ENCODE measurements at regions not wholly inside any gene's neighbourhood (a gene's known extent, or its start where the extent isn't known, plus 50 kb on each side); places are given as distances from the start of the nearest gene placed in this dataset.
"Not testable (repeated sequence)": the region's sequence is repeated elsewhere in the genome, so short reads cannot be mapped to it uniquely, and the experiment has no call there.

GRCh38 chr18:39313992-39314391, 1748.4 kb upstream of the CELF4 start:
- DNase-seq (no peak), ATAC-seq (no peak)
- Mint-ChIP-seq H3K4me1 (no peaks in the 10 kb centered on the region), H3K4me3 (no peak overlapping the region), H3K9me3 (peaks cover 0 to 9% of the 10 kb centered on the region in 2 donors), H3K27me3 (ENCODE audit: low read depth in 2 of 2) (no peaks in the 10 kb centered on the region), H3K36me3 (no peaks in the 10 kb centered on the region), H3K27ac (no peak overlapping the region)
- no CpG with 5 or more reads among the region's 4 CpGs for WGBS (ENCODE audit: insufficient coverage)
- H3K27ac ChIP-seq (ENCODE audit: low read length): no peak overlapping the region
- H3K4me3 ChIP-seq (ENCODE audit: low read length): no peak overlapping the region
- TF ChIP-seq, protein P1, sequence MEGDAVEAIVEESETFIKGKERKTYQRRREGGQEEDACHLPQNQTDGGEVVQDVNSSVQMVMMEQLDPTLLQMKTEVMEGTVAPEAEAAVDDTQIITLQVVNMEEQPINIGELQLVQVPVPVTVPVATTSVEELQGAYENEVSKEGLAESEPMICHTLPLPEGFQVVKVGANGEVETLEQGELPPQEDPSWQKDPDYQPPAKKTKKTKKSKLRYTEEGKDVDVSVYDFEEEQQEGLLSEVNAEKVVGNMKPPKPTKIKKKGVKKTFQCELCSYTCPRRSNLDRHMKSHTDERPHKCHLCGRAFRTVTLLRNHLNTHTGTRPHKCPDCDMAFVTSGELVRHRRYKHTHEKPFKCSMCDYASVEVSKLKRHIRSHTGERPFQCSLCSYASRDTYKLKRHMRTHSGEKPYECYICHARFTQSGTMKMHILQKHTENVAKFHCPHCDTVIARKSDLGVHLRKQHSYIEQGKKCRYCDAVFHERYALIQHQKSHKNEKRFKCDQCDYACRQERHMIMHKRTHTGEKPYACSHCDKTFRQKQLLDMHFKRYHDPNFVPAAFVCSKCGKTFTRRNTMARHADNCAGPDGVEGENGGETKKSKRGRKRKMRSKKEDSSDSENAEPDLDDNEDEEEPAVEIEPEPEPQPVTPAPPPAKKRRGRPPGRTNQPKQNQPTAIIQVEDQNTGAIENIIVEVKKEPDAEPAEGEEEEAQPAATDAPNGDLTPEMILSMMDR (IDR thresholded peaks at IDR 0.05): no peak
- peaks cover 5% of the 10 kb centered on the region for H3K9me3 ChIP-seq (ENCODE audit: control insufficient read depth, insufficient read depth, low read length)
- intact Hi-C loops (cut with micrococcal nuclease): no loop called here
- no peaks in the 10 kb centered on the region for H3K36me3 ChIP-seq (ENCODE audit: control insufficient read depth, insufficient read depth, low read length)
- H3K27me3 ChIP-seq (ENCODE audit: control insufficient read depth, insufficient read depth, low read length): no peaks in the 10 kb centered on the region
- no peaks in the 10 kb centered on the region for H3K4me1 ChIP-seq (ENCODE audit: control insufficient read depth, insufficient read depth, low read length)

DNA sequence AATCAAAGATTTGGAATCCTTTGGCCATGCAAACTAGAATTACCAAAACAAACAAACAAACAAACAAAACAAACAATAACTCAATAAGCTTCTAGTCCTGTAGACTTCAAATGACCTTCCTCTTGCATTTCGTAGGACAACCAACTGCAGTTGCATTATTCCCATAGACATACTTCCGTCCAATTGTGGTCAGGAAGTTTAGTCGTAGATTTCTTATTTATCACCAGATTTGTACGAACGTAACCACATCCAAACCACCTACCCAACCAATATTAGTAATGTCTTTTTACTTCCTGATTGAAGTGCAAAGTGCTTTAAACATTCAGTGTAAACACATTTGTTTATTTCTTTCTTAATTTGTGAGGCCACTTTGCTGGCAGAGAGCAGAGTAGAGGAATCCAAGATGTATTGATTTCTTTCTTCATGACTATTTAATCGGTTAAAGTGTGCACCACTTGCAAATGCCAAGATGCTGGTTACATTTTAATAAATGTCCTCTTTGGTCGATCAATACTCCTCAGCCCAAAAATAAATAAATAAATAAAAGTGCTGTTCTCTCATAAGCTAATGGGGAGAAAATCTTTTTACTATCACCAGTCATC, 1745.6 kb upstream of the CELF4 start:
- Histone ChIP-seq H3K4me1 (ENCODE audit: control insufficient read depth, insufficient read depth, low read length) (no peaks in the 10 kb centered on the region), H3K9me3 (ENCODE audit: control insufficient read depth, insufficient read depth, low read length) (peaks cover 9% of the 10 kb centered on the region), H3K27me3 (ENCODE audit: control insufficient read depth, insufficient read depth, low read length) (no peaks in the 10 kb centered on the region), H3K27ac (ENCODE audit: low read length) (no peak overlapping the region), H3K4me3 (ENCODE audit: low read length) (no peak overlapping the region), H3K36me3 (ENCODE audit: control insufficient read depth, insufficient read depth, low read length) (no peaks in the 10 kb centered on the region)
- DNase-seq: no peak
- Mint-ChIP-seq H3K27ac (no peak overlapping the region), H3K4me3 (no peak overlapping the region), H3K4me1 (no peaks in the 10 kb centered on the region), H3K9me3 (peaks cover 2 to 13% of the 10 kb centered on the region in 2 donors), H3K36me3 (no peaks in the 10 kb centered on the region), H3K27me3 (ENCODE audit: low read depth in 2 of 2) (no peaks in the 10 kb centered on the region)
- TF ChIP-seq, protein P1 (IDR thresholded peaks at IDR 0.05): no peak
- WGBS (ENCODE audit: insufficient coverage): 69% methylated on average over 6 of the region's 7 CpGs
- intact Hi-C loops (cut with micrococcal nuclease): no loop called here
- ATAC-seq: no peak

GRCh38 chr18:39308931-39309521, 1743.4 kb upstream of the CELF4 start:
- ATAC-seq: not testable (repeated sequence)
- WGBS (ENCODE audit: insufficient coverage): 93% methylated on average over 36 of the region's 36 CpGs

GRCh38 chr18:39305766-39306165, 1740.2 kb upstream of the CELF4 start:
- Mint-ChIP-seq H3K4me1 (no peaks in the 10 kb centered on the region), H3K36me3 (no peaks in the 10 kb centered on the region), H3K4me3 (no peak overlapping the region), H3K27ac (no peak overlapping the region), H3K27me3 (ENCODE audit: low read depth in 2 of 2) (no peaks in the 10 kb centered on the region), H3K9me3 (peaks cover 2 to 4% of the 10 kb centered on the region in 2 donors)
- H3K4me3 ChIP-seq (ENCODE audit: low read length): no peak overlapping the region
- ATAC-seq: no peak
- WGBS (ENCODE audit: insufficient coverage): no CpG with 5 or more reads among the region's 1 CpG
- H3K9me3 ChIP-seq (ENCODE audit: control insufficient read depth, insufficient read depth, low read length): peaks cover 9% of the 10 kb centered on the region
- H3K27me3 ChIP-seq (ENCODE audit: control insufficient read depth, insufficient read depth, low read length): no peaks in the 10 kb centered on the region
- no peaks in the 10 kb centered on the region for H3K4me1 ChIP-seq (ENCODE audit: control insufficient read depth, insufficient read depth, low read length)
- intact Hi-C loops (cut with micrococcal nuclease): no loop called here
- TF ChIP-seq, protein P1 (IDR thresholded peaks at IDR 0.05): no peak
- no peak overlapping the region for H3K27ac ChIP-seq (ENCODE audit: low read length)
- no peaks in the 10 kb centered on the region for H3K36me3 ChIP-seq (ENCODE audit: control insufficient read depth, insufficient read depth, low read length)
- no peak for DNase-seq

More at GRCh38 chr18:39308931-39309521, 1743.4 kb upstream of the CELF4 start:
- H3K9me3 Mint-ChIP-seq: peaks cover 2 to 13% of the 10 kb centered on the region in 2 donors
- H3K9me3 ChIP-seq (ENCODE audit: control insufficient read depth, insufficient read depth, low read length); H3K4me1 ChIP-seq (ENCODE audit: control insufficient read depth, insufficient read depth, low read length); H3K27me3 Mint-ChIP-seq (ENCODE audit: low read depth in 2 of 2); DNase-seq; H3K4me3 ChIP-seq (ENCODE audit: low read length); H3K4me1 Mint-ChIP-seq; H3K36me3 Mint-ChIP-seq; H3K4me3 Mint-ChIP-seq; intact Hi-C loops (cut with micrococcal nuclease); H3K27ac ChIP-seq (ENCODE audit: low read length); H3K27ac Mint-ChIP-seq; H3K27me3 ChIP-seq (ENCODE audit: control insufficient read depth, insufficient read depth, low read length); H3K36me3 ChIP-seq (ENCODE audit: control insufficient read depth, insufficient read depth, low read length): not testable (repeated sequence)
